RKO (cell line): ENCODE measurements at regions not wholly inside any gene's neighbourhood (a gene's known extent, or its start where the extent isn't known, plus 50 kb on each side); places are given as distances from the start of the nearest gene placed in this dataset.
A peak's percentile ranks its signal among the peaks of the same experiment; 100 is the strongest.

Source experiments
- DNase-seq: peaks from one replicate; pipeline ENCODE4 v3.0.0-alpha.2; 2016; ENCODE audit warnings: low spot score

GRCh38 chr5:132130918-132131715 is 57.5 kb downstream of the CSF2 start:
- no peak for DNase-seq

- no peak for DNase-seq
These were observed 58.5 kb downstream of the CSF2 start for GRCh38 chr5:132132138-132132537.

- peak; percentile 39 for DNase-seq
These were observed 60.8 kb downstream of the CSF2 start for GRCh38 chr5:132134384-132134783.

- no peak for DNase-seq
These were observed 63.3 kb downstream of the CSF2 start for GRCh38 chr5:132136906-132137305.

GRCh38 chr5:132138260-132138659 is 64.7 kb downstream of the CSF2 start:
- no peak for DNase-seq
